Left ventricle myocardium inferior (tissue), 1 donor: ENCODE measurements at regions not wholly inside any gene's neighbourhood (a gene's known extent, or its start where the extent isn't known, plus 50 kb on each side); places are given as distances from the start of the nearest gene placed in this dataset.

Experiments
- DNase-seq: peaks from one replicate; pipeline ENCODE4 v3.0.0-alpha.2; 2020
- H3K27ac ChIP-seq: fragments of 200-600 bp; replicated peaks from 2 replicates; pipeline ENCODE4 v1.8.0; 2021
- H3K27me3 ChIP-seq: fragments of 200-600 bp; 2 replicates; pipeline ENCODE4 v1.8.0; 2021; ENCODE audit warnings: low read depth
- H3K36me3 ChIP-seq: fragments of 200-600 bp; 2 replicates; pipeline ENCODE4 v1.8.0; 2021
- H3K4me1 ChIP-seq: fragments of 200-600 bp; 2 replicates; pipeline ENCODE4 v1.8.0; 2021
- H3K4me3 ChIP-seq: fragments of 200-600 bp; 2 replicates; pipeline ENCODE4 v1.8.0; 2021; ENCODE audit warnings: mild to moderate bottlenecking, moderate library complexity
- H3K9me3 ChIP-seq: fragments of 200-600 bp; replicated peaks from 2 replicates; pipeline ENCODE4 v1.8.0; 2021
- intact Hi-C: fragments of 100-400 bp; cut with micrococcal nuclease; formaldehyde crosslinking; loops from one replicate; pipeline ENCODE4 v1.11.0; 2022
- TF ChIP-seq, protein P1 (sequence below): fragments of 200-600 bp; IDR thresholded peaks from 2 replicates; pipeline ENCODE4 v1.8.0; 2021; ENCODE audit warnings: antibody characterized with exemption, mild to moderate bottlenecking, borderline replicate concordance
- donor health status: DM: no; HTN: yes; CAD: no; lungs with severe emphysema.

GRCh38 chr15:93282808-93283207 is 193.8 kb upstream of the RGMA start:
- Histone ChIP-seq H3K27ac (no peak overlapping the region), H3K4me1 (peaks cover 10% of the 10 kb centered on the region), H3K4me3 (no peak overlapping the region), H3K36me3 (no peaks in the 10 kb centered on the region), H3K9me3 (no peaks in the 10 kb centered on the region), H3K27me3 (peaks cover 10% of the 10 kb centered on the region)
- no peak for DNase-seq
- TF ChIP-seq, protein P1, sequence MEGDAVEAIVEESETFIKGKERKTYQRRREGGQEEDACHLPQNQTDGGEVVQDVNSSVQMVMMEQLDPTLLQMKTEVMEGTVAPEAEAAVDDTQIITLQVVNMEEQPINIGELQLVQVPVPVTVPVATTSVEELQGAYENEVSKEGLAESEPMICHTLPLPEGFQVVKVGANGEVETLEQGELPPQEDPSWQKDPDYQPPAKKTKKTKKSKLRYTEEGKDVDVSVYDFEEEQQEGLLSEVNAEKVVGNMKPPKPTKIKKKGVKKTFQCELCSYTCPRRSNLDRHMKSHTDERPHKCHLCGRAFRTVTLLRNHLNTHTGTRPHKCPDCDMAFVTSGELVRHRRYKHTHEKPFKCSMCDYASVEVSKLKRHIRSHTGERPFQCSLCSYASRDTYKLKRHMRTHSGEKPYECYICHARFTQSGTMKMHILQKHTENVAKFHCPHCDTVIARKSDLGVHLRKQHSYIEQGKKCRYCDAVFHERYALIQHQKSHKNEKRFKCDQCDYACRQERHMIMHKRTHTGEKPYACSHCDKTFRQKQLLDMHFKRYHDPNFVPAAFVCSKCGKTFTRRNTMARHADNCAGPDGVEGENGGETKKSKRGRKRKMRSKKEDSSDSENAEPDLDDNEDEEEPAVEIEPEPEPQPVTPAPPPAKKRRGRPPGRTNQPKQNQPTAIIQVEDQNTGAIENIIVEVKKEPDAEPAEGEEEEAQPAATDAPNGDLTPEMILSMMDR: no peak
- intact Hi-C loops: no loop called here

DNA sequence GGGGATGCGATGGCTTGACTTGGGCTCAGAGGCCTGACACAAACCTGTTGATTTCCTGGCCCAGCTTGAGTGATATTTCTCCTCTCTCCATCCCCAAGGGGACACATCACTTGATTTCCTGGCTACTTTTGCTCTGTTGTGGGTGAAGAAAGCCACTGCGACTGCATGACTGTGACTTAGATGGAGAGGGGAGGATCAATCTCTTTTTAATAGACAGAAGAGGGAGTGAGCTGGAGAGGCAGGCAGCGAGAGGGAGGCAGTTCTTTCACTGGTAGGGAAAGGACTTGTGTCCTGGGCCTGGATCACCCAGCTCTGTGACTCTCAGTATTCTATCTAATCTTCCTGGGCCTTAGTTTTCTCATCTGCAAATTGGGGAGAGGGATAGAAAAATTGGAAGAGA is 189.8 kb upstream of the RGMA start:
- H3K27ac ChIP-seq: no peak overlapping the region
- intact Hi-C loops: no loop called here
- peaks cover 10% of the 10 kb centered on the region for H3K4me1 ChIP-seq
- no peak for DNase-seq
- TF ChIP-seq, protein P1: no peak
- H3K36me3 ChIP-seq: no peaks in the 10 kb centered on the region
- no peak overlapping the region for H3K4me3 ChIP-seq
- H3K27me3 ChIP-seq: peaks cover 6% of the 10 kb centered on the region
- H3K9me3 ChIP-seq: peaks cover 4% of the 10 kb centered on the region

GRCh38 chr15:93278006-93278405 is 189.0 kb upstream of the RGMA start:
- DNase-seq: no peak
- no peak overlapping the region for H3K27ac ChIP-seq

DNA sequence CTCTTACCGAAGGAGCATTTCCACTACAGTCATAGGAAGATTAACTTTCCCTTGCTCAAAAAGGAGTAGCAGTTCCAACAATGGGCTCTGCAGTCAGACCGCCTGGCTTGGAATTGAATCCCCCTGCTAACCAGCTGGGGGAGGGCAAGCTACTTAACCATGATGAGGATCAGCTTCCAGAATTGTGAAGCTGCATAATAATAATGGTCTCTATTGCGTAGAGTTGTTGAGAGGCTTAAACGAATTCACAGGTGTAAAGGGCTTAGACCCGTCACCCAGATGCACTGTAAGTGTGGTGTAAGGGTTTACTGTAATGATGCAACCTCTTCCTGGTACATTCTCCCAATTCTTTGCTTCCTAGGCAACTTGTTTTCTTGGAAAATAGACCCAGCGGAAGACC is 185.2 kb upstream of the RGMA start:
- H3K4me3 ChIP-seq: no peak overlapping the region
- no peak overlapping the region for H3K27ac ChIP-seq
- peaks cover 3% of the 10 kb centered on the region for H3K27me3 ChIP-seq
- TF ChIP-seq, protein P1: no peak
- DNase-seq: no peak
- H3K9me3 ChIP-seq: peaks cover 42% of the 10 kb centered on the region
- H3K4me1 ChIP-seq: no peaks in the 10 kb centered on the region
- peaks cover 7% of the 10 kb centered on the region for H3K36me3 ChIP-seq
- intact Hi-C loops: no loop called here

More at GRCh38 chr15:93278006-93278405, 189.0 kb upstream of the RGMA start:
- Histone ChIP-seq H3K36me3 (no peaks in the 10 kb centered on the region), H3K4me1 (peaks cover 10% of the 10 kb centered on the region), H3K4me3 (no peak overlapping the region), H3K27me3 (peaks cover 6% of the 10 kb centered on the region), H3K9me3 (peaks cover 7% of the 10 kb centered on the region)
- intact Hi-C loops: no loop called here
- TF ChIP-seq, protein P1: no peak

DNA sequence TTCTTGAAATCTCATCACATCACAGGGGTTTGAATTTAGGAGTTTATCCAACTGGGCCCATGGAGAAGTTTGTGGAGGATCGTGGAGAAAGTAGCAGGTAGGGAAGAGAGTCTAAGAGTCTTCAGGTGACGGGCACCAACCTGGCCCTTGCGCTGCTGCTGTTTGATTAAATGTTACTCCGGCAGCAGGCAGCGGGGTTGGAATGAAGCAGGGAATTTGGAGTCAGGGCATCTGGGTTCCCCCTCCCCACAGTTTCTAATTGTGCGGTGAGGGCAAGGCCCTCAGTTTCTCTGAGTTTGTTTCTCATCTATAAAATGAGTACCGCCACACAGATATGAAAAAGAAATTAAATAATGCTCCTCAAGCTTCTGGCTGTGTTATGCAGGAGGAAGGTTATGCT is 182.9 kb upstream of the RGMA start:
- Histone ChIP-seq H3K4me3 (no peak overlapping the region), H3K27me3 (no peaks in the 10 kb centered on the region), H3K27ac (no peak overlapping the region), H3K9me3 (peaks cover 42% of the 10 kb centered on the region), H3K4me1 (no peaks in the 10 kb centered on the region), H3K36me3 (peaks cover 7% of the 10 kb centered on the region)
- intact Hi-C loops: no loop called here
- DNase-seq: no peak
- TF ChIP-seq, protein P1: no peak

- intact Hi-C loops: no loop called here
- peaks cover 7% of the 10 kb centered on the region for H3K36me3 ChIP-seq
- TF ChIP-seq, protein P1: no peak
- no peak for DNase-seq
- H3K4me3 ChIP-seq: no peak overlapping the region
- H3K27me3 ChIP-seq: no peaks in the 10 kb centered on the region
- H3K4me1 ChIP-seq: no peaks in the 10 kb centered on the region
- peaks cover 42% of the 10 kb centered on the region for H3K9me3 ChIP-seq
- H3K27ac ChIP-seq: no peak overlapping the region
Measured at GRCh38 chr15:93270937-93271467, 182.0 kb upstream of the RGMA start.
